PC-9 (cell line): ENCODE measurements at regions not wholly inside any gene's neighbourhood (a gene's known extent, or its start where the extent isn't known, plus 50 kb on each side); places are given as distances from the start of the nearest gene placed in this dataset.

ENCODE experiments used
- BruUV-seq: library from RNA; stranded (reverse); fragments of 400-500 nt; replicated peaks from 2 replicates; lab custom pipeline; 2021; lab: Mats Ljungman, UMichigan
- CTCF ChIA-PET: fragments of 300-600 bp; sonication (Branson Sonifier 250); formaldehyde crosslinking; loops from one replicate; lab custom pipeline; 2022; ENCODE audit warnings: antibody characterized with exemption; lab: Charles Lee
- POLR2A ChIA-PET: fragments of 300-600 bp; sonication (Branson Sonifier 250); formaldehyde crosslinking; loops from one replicate; lab custom pipeline; 2022; ENCODE audit warnings: antibody characterized with exemption; ENCODE audit not compliant: unreplicated experiment; lab: Charles Lee
- DNase-seq, 2 experiments: peaks; one replicate each; pipeline versions ENCODE4 v3.0.0 to v3.0.0-alpha.2; 2015 to 2022; ENCODE audit warnings: mixed read lengths in 1 of 2
- H2AFZ ChIP-seq: fragments of 200-600 bp; sonication (generic); 2 replicates; pipeline ENCODE4 v1.8.1; 2017; ENCODE audit warnings: antibody characterized with exemption
- H3F3A ChIP-seq: fragments of 200-600 bp; sonication (generic); 2 replicates; pipeline ENCODE4 v1.8.1; 2017; ENCODE audit warnings: antibody characterized with exemption, mild to moderate bottlenecking, low read depth; ENCODE audit not compliant: insufficient read depth
- H3K27ac ChIP-seq: fragments of 200-600 bp; sonication (generic); 2 replicates; pipeline ENCODE4 v1.6.1; 2016; ENCODE audit warnings: mixed run types
- H3K27me3 ChIP-seq: fragments of 200-600 bp; sonication (generic); 2 replicates; pipeline ENCODE4 v1.6.1; 2016; ENCODE audit warnings: low read depth, mixed run types; ENCODE audit not compliant: insufficient read depth
- H3K36me3 ChIP-seq: fragments of 200-600 bp; sonication (generic); 2 replicates; pipeline ENCODE4 v1.6.1; 2016; ENCODE audit warnings: low read depth, mixed run types
- H3K4me1 ChIP-seq: fragments of 200-600 bp; sonication (generic); replicated peaks from 2 replicates; pipeline ENCODE4 v1.6.1; 2016; ENCODE audit warnings: mixed run types; ENCODE audit not compliant: insufficient read depth
- H3K4me2 ChIP-seq: fragments of 200-600 bp; sonication (generic); 2 replicates; pipeline ENCODE4 v1.6.1; 2017; ENCODE audit warnings: mixed run types
- H3K4me3 ChIP-seq: fragments of 200-600 bp; sonication (generic); 2 replicates; pipeline ENCODE4 v1.6.1; 2016; ENCODE audit warnings: mixed run types
- H3K79me2 ChIP-seq: fragments of 200-600 bp; sonication (generic); 2 replicates; pipeline ENCODE4 v1.6.1; 2017; ENCODE audit warnings: low read depth, mixed run types
- H3K9me2 ChIP-seq: fragments of 200-600 bp; sonication (generic); 2 replicates; pipeline ENCODE4 v1.8.1; 2017; ENCODE audit warnings: mild to moderate bottlenecking; ENCODE audit not compliant: insufficient read depth
- H3K9me3 ChIP-seq: fragments of 200-600 bp; sonication (generic); 2 replicates; pipeline ENCODE4 v1.8.1; 2016; ENCODE audit warnings: low read depth; ENCODE audit not compliant: insufficient read depth
- H4K20me1 ChIP-seq: fragments of 200-600 bp; sonication (generic); 2 replicates; pipeline ENCODE4 v1.8.1; 2017; ENCODE audit not compliant: insufficient read depth
- EZH2 ChIP-seq: fragments of 200-600 bp; sonication (generic); IDR thresholded peaks from 2 replicates; pipeline ENCODE4 v1.8.0; 2017; ENCODE audit warnings: antibody characterized with exemption, low read depth
- intact Hi-C: fragments of 100-400 bp; cut with micrococcal nuclease; formaldehyde crosslinking; loops from one replicate; pipeline ENCODE4 v1.10.0; 2022; ENCODE audit not compliant: unreplicated experiment
- TF ChIP-seq, protein P1 (sequence below): fragments of 200-600 bp; sonication (generic); conservative IDR thresholded peaks from 2 replicates; pipeline ENCODE4 v1.6.1; 2017; ENCODE audit warnings: mixed run types, antibody characterized with exemption, mild to moderate bottlenecking, moderate library complexity

DNA sequence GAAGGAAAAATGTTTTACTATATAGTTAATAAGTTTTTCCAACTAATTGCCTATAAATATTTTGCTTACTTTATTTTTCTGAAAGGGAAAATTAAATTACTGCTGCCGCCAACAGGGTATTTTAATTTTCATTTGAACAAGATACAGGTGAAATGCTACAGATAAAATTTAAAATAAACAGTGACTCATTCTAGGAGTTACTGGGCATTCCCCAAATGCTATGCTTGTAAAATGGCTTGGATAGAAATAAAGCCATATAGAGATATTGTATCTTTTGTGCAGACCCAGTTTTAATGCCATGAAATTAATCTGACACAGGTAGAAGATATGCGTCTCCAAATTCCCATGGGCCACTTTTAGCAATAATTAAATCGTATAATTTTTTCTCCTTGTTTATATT lies 144.5 kb downstream of the NAP1L3 start:
- H3K36me3 ChIP-seq: no peaks in the 10 kb centered on the region
- no peaks in the 10 kb centered on the region for H4K20me1 ChIP-seq
- no peaks in the 10 kb centered on the region for H3K9me3 ChIP-seq
- no peaks in the 10 kb centered on the region for H3K79me2 ChIP-seq
- H3K4me1 ChIP-seq: no peaks in the 10 kb centered on the region
- no peaks in the 10 kb centered on the region for H3K27me3 ChIP-seq
- H3K27ac ChIP-seq: no peak overlapping the region
- DNase-seq: no peak
- H2AFZ ChIP-seq: no peak overlapping the region
- ChIA-PET CTCF (no interaction called here), POLR2A (no interaction called here)
- no peak overlapping the region for H3K4me2 ChIP-seq
- intact Hi-C loops: no loop called here
- H3F3A ChIP-seq: no peaks in the 10 kb centered on the region
- no peaks in the 10 kb centered on the region for H3K9me2 ChIP-seq
- BruUV-seq: no TSS peak
- H3K4me3 ChIP-seq: no peak overlapping the region
- no peak for TF ChIP-seq EZH2
- TF ChIP-seq, protein P1, sequence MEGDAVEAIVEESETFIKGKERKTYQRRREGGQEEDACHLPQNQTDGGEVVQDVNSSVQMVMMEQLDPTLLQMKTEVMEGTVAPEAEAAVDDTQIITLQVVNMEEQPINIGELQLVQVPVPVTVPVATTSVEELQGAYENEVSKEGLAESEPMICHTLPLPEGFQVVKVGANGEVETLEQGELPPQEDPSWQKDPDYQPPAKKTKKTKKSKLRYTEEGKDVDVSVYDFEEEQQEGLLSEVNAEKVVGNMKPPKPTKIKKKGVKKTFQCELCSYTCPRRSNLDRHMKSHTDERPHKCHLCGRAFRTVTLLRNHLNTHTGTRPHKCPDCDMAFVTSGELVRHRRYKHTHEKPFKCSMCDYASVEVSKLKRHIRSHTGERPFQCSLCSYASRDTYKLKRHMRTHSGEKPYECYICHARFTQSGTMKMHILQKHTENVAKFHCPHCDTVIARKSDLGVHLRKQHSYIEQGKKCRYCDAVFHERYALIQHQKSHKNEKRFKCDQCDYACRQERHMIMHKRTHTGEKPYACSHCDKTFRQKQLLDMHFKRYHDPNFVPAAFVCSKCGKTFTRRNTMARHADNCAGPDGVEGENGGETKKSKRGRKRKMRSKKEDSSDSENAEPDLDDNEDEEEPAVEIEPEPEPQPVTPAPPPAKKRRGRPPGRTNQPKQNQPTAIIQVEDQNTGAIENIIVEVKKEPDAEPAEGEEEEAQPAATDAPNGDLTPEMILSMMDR: no peak
